ENCODE measurements at regions not wholly inside any gene's neighbourhood (a gene's known extent, or its start where the extent isn't known, plus 50 kb on each side); places are given as distances from the start of the nearest gene placed in this dataset.
"Not testable (repeated sequence)": the region's sequence is repeated elsewhere in the genome, so short reads cannot be mapped to it uniquely, and the experiment has no call there.

DNA sequence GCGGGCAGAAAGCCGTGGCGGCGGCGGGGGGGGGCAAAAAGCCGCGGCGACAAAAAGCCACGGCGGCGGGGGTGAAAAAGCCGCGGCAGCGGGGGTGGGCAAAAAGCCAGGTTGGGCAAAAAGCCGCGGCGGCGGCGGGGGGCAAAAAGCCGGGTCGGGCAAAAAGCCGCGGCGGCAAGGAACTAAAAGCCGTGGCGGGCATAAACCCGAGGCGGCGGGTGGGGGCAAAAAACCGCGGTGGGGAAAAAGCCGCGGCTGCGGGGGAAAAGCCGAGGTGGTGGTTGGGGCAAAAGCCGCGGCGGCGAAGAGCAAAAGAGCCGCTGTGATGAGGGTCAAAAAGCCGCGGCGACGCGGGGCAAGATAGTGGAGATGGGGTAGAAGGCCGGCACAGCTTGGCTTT, 1834.2 kb downstream of the FOXD4L5 start:
- DNase-seq (ENCODE audit: low read depth) = not testable (repeated sequence)

DNA sequence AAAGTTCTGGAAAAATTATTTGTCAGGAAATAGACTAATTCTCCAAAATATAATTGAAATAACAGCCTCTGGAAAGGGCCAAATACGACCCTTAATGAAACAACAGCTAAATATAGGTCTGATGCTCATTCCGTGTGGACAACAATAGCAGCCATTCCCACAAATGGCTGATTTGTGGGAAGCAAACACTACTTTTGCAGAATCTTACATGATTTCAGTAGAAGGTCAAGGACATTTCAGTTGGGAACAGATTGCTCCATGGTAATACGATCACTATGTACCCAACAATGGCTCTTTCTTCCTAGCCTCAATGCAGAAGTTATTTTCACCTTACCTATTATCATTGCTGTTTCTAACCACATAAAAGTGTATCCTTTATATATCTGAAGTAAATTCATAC, 1859.9 kb downstream of the FOXD4L5 start:
- not testable (repeated sequence) for DNase-seq (ENCODE audit: low read depth)

- DNase-seq (ENCODE audit: low read depth) = not testable (repeated sequence)
Observed at GRCh38 chr9:63390897-63391296, 1894.1 kb downstream of the FOXD4L5 start.

- not testable (repeated sequence) for DNase-seq (ENCODE audit: low read depth)
Observed at GRCh38 chr9:63385479-63385878, 1899.5 kb downstream of the FOXD4L5 start.

- DNase-seq (ENCODE audit: low read depth) = not testable (repeated sequence)
Observed at GRCh38 chr9:63379864-63380263, 1905.1 kb downstream of the FOXD4L5 start.

- not testable (repeated sequence) for DNase-seq (ENCODE audit: low read depth)
Observed at GRCh38 chr9:63354219-63354618, 1930.8 kb downstream of the FOXD4L5 start.

DNA sequence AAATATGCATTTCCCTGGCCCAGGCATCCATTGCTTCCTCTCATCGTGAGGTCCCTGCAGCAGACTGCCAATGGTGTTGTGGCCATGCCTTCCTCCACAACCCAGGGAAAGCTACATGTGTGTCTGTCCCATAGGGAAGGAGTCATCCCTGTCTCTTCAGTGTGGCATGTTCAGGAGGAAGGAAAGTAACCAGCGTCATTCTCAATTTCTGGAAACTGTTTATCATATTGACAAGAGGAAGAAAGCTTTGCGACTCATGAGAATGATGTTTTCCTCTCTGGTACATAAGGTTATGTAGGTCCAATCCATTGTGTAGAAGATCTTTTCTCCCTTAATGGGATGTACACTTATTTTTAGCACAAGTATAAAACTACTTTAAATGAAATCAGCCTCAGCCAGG, 1937.7 kb downstream of the FOXD4L5 start:
- not testable (repeated sequence) for DNase-seq (ENCODE audit: low read depth)

DNA sequence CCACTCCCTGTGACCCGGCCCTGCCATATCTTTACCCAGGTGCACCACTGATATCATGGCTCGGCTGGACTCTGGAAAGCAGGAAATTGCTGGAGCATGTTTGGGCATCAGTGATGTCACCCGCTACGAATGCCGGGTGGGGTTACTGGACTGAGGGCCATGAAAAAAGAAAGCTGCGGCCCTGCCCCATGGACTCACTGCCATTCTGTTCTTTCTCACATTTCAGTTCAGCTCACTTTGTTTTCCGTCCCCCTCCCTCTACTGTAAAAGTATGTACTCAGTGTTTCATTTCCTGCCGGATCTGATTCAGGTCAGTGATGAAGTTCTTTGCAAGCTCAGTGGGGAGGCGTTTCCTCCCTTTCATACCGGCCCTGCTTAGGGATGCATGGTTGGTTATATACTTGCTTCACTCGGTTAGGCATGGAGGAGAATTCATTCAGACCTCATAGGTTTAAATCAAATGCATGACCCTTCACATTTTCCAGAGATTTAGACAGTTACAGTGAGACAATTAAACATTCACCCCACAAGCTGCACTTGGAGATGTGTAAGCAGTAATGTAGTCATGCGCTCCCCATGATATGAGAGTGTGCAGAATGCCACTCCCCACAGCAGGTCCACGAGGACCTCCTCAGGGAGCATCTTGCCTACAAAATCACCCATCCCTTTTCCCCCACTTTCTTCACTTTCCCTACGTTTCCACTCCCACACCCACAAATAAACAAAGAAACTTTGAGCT, 1938.5 kb downstream of the FOXD4L5 start:
- DNase-seq (ENCODE audit: low read depth) = peak; percentile 74

GRCh38 chr9:63344408-63344807, 1940.6 kb downstream of the FOXD4L5 start:
- not testable (repeated sequence) for DNase-seq (ENCODE audit: low read depth)

GRCh38 chr9:63342528-63342927, 1942.5 kb downstream of the FOXD4L5 start:
- DNase-seq (ENCODE audit: low read depth) = peak; percentile 66

- DNase-seq (ENCODE audit: low read depth) = peak; percentile 64
Observed at GRCh38 chr9:63337899-63338604, 1947.0 kb downstream of the FOXD4L5 start.

DNA sequence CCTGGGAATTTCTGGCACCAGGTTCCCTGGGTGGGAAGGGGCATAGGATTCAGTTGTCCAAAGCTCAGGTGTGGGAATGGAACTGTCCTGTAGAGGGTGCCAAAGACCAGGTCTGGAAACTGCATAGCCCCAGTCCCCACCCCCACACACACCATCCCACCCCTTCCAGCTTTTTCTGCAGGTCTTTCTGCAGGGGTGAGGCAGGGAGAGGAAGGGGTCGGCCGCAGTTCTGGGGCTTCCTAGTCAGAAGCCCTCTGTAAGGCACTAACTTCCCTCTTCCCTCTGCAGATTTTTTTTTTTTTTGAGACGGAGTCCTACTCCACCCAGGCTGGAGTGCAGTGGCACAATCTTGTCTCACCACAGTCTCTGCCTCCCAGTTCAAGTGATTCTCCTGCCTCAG, 1949.7 kb downstream of the FOXD4L5 start:
- not testable (repeated sequence) for DNase-seq (ENCODE audit: low read depth)

- DNase-seq (ENCODE audit: low read depth) = not testable (repeated sequence)
Observed at GRCh38 chr9:63334187-63334586, 1950.8 kb downstream of the FOXD4L5 start.

DNA sequence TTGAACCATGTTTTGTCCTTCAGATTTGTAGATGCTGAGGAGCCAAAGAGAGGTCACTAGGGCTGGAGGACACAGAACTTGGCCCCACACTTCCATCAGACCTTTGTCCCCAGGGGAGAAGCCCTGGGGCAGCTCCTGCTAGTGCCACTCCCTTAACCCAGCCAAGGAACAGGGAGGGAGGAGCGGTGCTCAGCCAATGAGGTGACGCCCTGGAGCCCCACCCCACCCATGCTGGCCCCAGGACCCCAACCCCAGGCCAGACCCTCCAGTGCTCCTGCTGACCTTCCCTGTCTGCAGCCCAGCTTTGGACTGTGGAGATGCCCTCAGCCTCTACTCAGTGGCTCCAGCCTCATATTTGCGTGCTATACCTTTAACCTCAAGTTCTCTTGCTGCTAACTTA, 1951.9 kb downstream of the FOXD4L5 start:
- DNase-seq (ENCODE audit: low read depth) = not testable (repeated sequence)

GRCh38 chr9:63328313-63328712, 1956.7 kb downstream of the FOXD4L5 start:
- DNase-seq (ENCODE audit: low read depth) = not testable (repeated sequence)

- DNase-seq (ENCODE audit: low read depth) = not testable (repeated sequence)
Observed at GRCh38 chr9:63327211-63327610, 1957.8 kb downstream of the FOXD4L5 start.

- not testable (repeated sequence) for DNase-seq (ENCODE audit: low read depth)
Observed at GRCh38 chr9:63326665-63327064, 1958.3 kb downstream of the FOXD4L5 start.

- not testable (repeated sequence) for DNase-seq (ENCODE audit: low read depth)
Observed at GRCh38 chr9:63325696-63326095, 1959.3 kb downstream of the FOXD4L5 start.

DNA sequence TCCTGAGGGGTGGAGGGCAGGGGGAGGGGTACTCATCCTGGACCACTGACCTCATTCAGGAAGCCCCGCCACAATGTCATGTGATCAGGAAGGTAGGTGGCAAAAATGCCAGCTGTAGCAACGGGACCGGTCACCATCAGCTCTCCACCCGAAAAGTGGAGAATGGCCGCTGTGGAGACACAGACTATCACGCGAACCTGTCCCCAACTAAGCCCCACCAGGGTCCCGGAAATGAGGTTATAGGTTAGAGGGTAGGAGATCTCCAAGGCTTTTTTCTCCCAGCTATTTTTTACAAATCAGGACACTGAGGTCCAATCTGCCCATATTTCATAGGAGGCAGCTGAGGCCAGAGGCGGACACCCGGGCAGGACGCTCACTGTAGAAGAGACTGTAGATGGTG, 1966.9 kb downstream of the FOXD4L5 start:
- not testable (repeated sequence) for DNase-seq (ENCODE audit: low read depth)

DNA sequence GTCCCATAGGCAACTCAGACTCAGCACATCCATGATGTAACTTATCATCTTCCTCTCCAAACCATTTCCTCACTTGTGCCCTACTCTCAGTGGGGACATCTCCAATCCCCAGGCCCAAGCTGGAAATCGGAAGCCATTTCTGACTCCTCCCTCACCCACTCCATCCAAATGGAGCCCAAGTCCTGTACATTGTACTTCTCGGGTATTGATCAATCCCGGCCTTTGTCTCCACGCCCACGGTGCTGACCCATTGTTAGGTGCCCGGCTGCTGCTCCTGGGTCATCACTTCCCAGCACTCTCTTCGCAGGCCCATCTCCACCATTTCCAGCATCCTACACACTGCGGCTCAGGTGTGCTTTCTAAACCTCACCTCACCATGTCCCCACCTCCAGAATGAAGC, 1969.6 kb downstream of the FOXD4L5 start:
- DNase-seq (ENCODE audit: low read depth) = not testable (repeated sequence)

DNA sequence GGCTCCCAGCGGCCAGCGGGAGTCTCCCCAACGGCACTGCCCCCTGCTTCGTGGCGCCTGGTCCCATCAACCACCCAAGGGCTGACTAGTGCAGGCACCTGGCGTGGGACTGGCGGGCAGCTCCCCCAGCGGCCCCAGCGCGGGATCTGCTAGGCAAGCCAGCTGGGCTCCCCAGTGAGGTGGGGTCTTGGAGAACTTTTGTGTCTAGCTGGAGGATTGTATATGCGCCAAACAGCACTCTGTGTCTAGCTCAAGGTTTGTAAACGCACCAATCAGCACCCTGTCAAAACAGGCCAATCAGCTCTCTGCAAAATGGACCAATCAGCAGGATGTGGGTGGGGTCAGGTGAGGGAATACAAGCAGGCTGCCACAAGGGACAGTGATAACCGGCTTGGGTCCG, 1988.2 kb downstream of the FOXD4L5 start:
- DNase-seq (ENCODE audit: low read depth) = not testable (repeated sequence)

DNA sequence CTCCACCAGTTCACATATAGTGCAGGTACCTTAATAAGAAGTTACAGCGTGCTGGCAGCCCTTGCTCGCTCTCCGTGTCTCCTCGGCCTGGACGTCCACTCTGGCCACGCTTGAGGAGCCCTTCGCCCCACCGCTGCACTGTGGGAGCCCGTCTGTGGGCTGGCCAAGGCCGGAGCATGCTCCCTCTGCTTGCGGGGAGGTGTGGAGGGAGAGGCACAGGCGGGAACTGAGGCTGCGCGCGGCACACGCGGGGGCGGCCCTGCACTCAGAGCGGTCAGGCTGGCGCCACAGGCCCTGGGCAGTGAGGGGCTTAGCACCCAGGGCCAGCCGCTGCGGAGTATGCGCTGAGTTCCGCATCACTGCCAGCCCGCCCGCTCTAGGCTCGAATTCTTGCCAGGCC, 1988.6 kb downstream of the FOXD4L5 start:
- not testable (repeated sequence) for DNase-seq (ENCODE audit: low read depth)

- DNase-seq (ENCODE audit: low read depth) = peak; percentile 0
Observed at GRCh38 chr9:63289971-63290370, 1995.0 kb downstream of the FOXD4L5 start.

All from EH (cell line).